Urinary bladder (tissue), 3 donors: ENCODE measurements at regions not wholly inside any gene's neighbourhood (a gene's known extent, or its start where the extent isn't known, plus 50 kb on each side); places are given as distances from the start of the nearest gene placed in this dataset.
"Not testable (repeated sequence)": the region's sequence is repeated elsewhere in the genome, so short reads cannot be mapped to it uniquely, and the experiment has no call there.

Experiments
- DNase-seq: peaks from one replicate; pipeline ENCODE4 v3.0.0-alpha.2; 2015; ENCODE audit errors: extremely low spot score
- H3K27ac ChIP-seq: one replicate; pipeline ENCODE4 v1.5.1; 2013; ENCODE audit warnings: low read depth, mild to moderate bottlenecking, moderate library complexity
- H3K36me3 ChIP-seq: one replicate; pipeline ENCODE4 v1.6.1; 2013; ENCODE audit warnings: mild to moderate bottlenecking, moderate library complexity; ENCODE audit not compliant: insufficient read depth
- H3K4me1 ChIP-seq: one replicate; pipeline ENCODE4 v1.6.1; 2013; ENCODE audit warnings: mild to moderate bottlenecking, moderate library complexity; ENCODE audit not compliant: insufficient read depth
- H3K4me3 ChIP-seq: one replicate; pipeline ENCODE4 v1.5.1; 2013; ENCODE audit warnings: low read depth, low read length
- WGBS: extraction: QIAGEN DNeasy Blood & Tissue Kit; methylation state at CpG from one replicate; pipeline ENCODE4 v1.1.7; 2013; 5-methylcytosine and 5-hydroxymethylcytosine counted together
- donor health status: healthy with polysubstance abuse.
- donor health status: healthy.

DNA sequence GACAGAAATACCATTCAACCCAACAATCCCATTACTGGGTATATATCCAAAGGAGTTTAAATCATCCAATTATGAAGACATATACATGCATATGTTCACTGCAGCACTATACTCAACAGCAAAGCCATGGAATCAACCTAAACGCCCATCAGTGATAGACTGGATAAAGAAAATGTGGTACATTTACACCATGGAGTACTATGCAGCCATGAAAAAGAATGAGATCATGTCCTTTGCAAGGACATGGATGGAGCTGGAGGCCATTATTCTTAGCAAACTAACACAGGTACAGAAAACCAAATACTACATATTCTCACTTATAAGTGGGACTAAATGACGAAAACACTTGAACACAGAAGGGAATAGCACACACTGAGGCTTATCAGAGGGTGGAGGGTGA is 230.6 kb upstream of the ETAA1 start:
- H3K4me1 ChIP-seq, DNase-seq, H3K4me3 ChIP-seq, H3K36me3 ChIP-seq, H3K27ac ChIP-seq: not testable (repeated sequence)
- 90% methylated on average over 2 of the region's 2 CpGs for WGBS

- H3K27ac ChIP-seq: no peak overlapping the region
- no peaks in the 10 kb centered on the region for H3K4me1 ChIP-seq
- H3K4me3 ChIP-seq: no peak overlapping the region
- DNase-seq: no peak
- H3K36me3 ChIP-seq: no peaks in the 10 kb centered on the region
- 93% methylated on average over 6 of the region's 6 CpGs for WGBS
Measured at GRCh38 chr2:67169417-67170140, 227.6 kb upstream of the ETAA1 start.

DNA sequence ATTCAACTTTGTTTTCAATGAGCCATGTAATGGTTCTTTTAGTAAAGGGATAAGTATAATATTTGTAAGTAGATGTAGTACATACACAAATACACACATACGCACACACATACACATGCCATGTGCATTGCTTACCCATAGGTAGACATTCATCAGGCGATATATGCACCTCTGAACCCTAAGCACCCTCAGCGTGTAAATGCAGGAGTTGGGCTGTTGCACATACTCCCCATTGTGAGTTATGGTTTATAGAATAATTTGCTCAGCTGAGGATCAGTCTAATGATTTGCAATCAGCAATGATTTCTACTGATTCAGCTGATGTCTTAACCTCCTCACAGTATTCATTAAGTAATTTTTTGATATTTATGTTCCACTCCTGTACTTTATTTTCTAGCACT is 217.6 kb upstream of the ETAA1 start:
- H3K27ac ChIP-seq: no peak overlapping the region
- no peaks in the 10 kb centered on the region for H3K36me3 ChIP-seq
- 96% methylated on average over 3 of the region's 3 CpGs for WGBS
- no peaks in the 10 kb centered on the region for H3K4me1 ChIP-seq
- no peak overlapping the region for H3K4me3 ChIP-seq
- DNase-seq: no peak

DNA sequence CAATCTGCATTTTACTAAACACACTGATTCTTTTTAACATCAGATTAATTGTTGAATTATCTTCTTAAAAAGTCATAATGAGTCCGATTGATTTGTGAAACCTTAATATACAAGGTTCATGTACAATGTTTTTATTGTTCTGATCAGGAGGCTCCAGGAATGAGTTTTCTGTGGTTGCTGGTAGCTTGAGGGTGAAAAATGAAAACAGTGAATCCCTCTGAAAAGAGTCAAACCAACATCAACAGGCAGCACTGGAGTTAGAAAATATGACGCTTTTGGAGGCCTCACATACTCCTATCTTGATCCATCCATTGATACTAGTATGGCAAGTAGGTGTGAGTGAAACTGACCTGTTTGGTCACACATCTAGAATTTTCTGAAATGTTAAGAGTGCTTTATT is 216.3 kb upstream of the ETAA1 start:
- no peak for DNase-seq
- Histone ChIP-seq H3K27ac (no peak overlapping the region), H3K36me3 (no peaks in the 10 kb centered on the region), H3K4me3 (no peak overlapping the region), H3K4me1 (no peaks in the 10 kb centered on the region)
- 92% methylated on average over 2 of the region's 2 CpGs for WGBS

GRCh38 chr2:67182884-67183283 is 214.2 kb upstream of the ETAA1 start:
- no peaks in the 10 kb centered on the region for H3K4me1 ChIP-seq
- H3K27ac ChIP-seq: no peak overlapping the region
- WGBS: 85% methylated on average over 2 of the region's 2 CpGs
- H3K36me3 ChIP-seq: no peaks in the 10 kb centered on the region
- H3K4me3 ChIP-seq: no peak overlapping the region
- DNase-seq: no peak

- H3K4me3 ChIP-seq: no peak overlapping the region
- 87% methylated on average over 3 of the region's 3 CpGs for WGBS
Measured at GRCh38 chr2:67186326-67186725, 210.8 kb upstream of the ETAA1 start.

DNA sequence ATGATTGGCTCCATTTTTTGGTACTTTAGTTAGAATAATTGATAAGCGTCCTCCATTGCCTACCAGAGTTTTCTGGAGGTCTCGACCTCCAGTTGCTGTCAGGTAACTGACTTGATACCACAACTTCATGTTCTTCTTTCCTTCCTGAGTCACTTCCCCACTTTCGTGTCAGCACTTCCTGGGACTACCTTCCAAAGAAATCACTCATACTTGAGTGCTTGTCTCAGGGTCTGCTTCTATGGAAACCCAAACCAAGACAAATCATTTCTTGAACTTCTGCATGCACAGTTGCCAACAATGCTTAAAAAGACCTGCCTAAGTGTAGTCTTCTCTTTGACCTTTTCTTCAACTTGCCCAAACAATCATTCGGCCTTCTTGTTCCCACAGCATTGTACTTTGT is 210.3 kb upstream of the ETAA1 start:
- no peaks in the 10 kb centered on the region for H3K36me3 ChIP-seq
- 95% methylated on average over 4 of the region's 4 CpGs for WGBS
- no peaks in the 10 kb centered on the region for H3K4me1 ChIP-seq
- DNase-seq: no peak
- no peak overlapping the region for H3K27ac ChIP-seq
- no peak overlapping the region for H3K4me3 ChIP-seq

More at GRCh38 chr2:67186326-67186725, 210.8 kb upstream of the ETAA1 start:
- Histone ChIP-seq H3K36me3 (no peaks in the 10 kb centered on the region), H3K4me1 (no peaks in the 10 kb centered on the region), H3K27ac (no peak overlapping the region)
- DNase-seq: no peak

- not testable (repeated sequence) for DNase-seq, H3K36me3 ChIP-seq, H3K4me3 ChIP-seq, H3K4me1 ChIP-seq, H3K27ac ChIP-seq
- 91% methylated on average over 8 of the region's 8 CpGs for WGBS
Measured at GRCh38 chr2:67195327-67195726, 201.8 kb upstream of the ETAA1 start.

DNA sequence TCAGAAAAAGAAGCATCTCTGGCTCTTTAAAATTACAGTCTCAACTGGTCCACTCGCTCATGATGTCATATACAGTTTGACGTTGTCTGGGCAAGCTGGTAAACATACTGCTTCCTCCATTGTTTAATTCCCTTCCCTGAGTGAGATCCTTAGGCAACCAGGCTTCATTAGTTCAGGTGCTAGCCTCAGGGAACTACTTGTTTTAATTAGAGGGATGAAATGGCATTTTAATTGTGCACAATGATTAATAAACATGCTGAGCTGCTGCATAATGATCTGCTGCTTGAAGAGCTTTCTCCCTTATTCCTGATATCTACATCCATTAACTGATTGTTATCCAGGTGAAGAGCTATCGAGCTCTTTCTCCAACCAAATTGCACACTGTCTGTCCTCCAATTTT is 195.6 kb upstream of the ETAA1 start:
- no peaks in the 10 kb centered on the region for H3K36me3 ChIP-seq
- no peak overlapping the region for H3K4me3 ChIP-seq
- WGBS: 87% methylated on average over 3 of the region's 3 CpGs
- no peaks in the 10 kb centered on the region for H3K4me1 ChIP-seq
- no peak overlapping the region for H3K27ac ChIP-seq
- no peak for DNase-seq

DNA sequence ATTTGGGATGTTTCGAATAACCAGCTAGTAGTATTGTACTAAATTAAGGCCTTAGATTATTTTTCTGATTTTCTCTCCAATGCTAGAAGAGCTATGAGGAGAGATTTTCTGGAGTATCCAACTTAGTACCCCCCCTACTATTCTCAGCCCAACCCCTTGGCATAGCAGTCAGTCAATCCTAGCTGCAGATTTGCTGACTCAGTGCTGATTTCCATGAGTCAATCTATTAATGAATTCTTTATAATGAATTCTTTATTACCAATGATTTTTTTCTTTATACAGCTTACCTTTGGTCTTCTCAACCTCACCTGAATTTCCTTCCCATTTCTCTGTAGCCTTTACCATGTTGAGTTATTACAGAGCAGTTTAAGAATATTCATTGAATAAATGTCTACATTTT is 192.8 kb upstream of the ETAA1 start:
- 99% methylated on average over 1 of the region's 1 CpG for WGBS
- Histone ChIP-seq H3K4me3 (no peak overlapping the region), H3K27ac (no peak overlapping the region), H3K4me1 (no peaks in the 10 kb centered on the region), H3K36me3 (no peaks in the 10 kb centered on the region)
- DNase-seq: no peak

GRCh38 chr2:67208887-67209500 is 188.1 kb upstream of the ETAA1 start:
- no peaks in the 10 kb centered on the region for H3K36me3 ChIP-seq
- 78% methylated on average over 3 of the region's 3 CpGs for WGBS
- no peak for DNase-seq
- no peaks in the 10 kb centered on the region for H3K4me1 ChIP-seq
- no peak overlapping the region for H3K27ac ChIP-seq
- no peak overlapping the region for H3K4me3 ChIP-seq

- no peak overlapping the region for H3K27ac ChIP-seq
- DNase-seq: no peak
- 90% methylated on average over 4 of the region's 4 CpGs for WGBS
Measured at GRCh38 chr2:67210430-67210829, 186.7 kb upstream of the ETAA1 start.

DNA sequence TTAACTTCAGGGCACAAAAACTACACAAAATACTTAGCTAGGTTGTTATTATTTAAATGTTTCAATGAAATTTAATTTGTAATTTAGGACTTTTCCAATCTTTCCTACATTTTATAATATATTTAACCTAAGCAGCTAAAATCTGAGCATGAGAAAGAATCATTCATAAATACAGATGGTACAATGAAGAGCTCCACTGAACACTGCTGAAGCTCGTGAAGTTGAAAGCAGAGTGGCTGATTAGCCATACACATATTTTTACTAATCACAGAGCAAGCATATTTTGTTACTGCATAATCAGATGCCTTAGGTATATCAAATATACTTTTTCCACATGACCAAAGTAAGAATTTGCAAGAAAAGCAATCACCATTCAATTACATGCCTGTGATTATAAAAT is 184.9 kb upstream of the ETAA1 start:
- Histone ChIP-seq H3K4me1 (no peaks in the 10 kb centered on the region), H3K4me3 (no peak overlapping the region), H3K36me3 (no peaks in the 10 kb centered on the region), H3K27ac (no peak overlapping the region)
- WGBS: 96% methylated on average over 1 of the region's 1 CpG
- no peak for DNase-seq

More at GRCh38 chr2:67210430-67210829, 186.7 kb upstream of the ETAA1 start:
- no peaks in the 10 kb centered on the region for H3K36me3 ChIP-seq
- no peaks in the 10 kb centered on the region for H3K4me1 ChIP-seq
- no peak overlapping the region for H3K4me3 ChIP-seq

DNA sequence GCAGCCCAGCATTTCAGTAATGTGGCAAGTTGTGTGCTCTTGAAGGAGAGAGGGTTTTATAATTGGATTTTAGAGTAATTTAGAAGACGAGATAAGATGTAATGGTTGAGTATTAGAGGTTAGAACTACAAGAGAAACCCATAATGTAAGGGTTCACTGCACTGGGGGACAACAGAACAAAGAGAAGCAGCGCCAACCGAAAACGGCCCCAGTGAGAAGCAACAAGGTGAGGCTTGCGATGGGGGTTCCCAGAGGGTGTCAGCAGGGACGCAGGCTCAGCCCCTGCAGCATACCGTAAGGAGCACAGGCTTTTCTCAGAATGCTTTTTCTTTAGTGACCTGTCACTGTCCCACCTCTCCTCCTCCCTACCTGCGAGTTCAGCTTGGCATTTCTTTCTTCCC is 183.9 kb upstream of the ETAA1 start:
- Histone ChIP-seq H3K4me1 (no peaks in the 10 kb centered on the region), H3K36me3 (no peaks in the 10 kb centered on the region), H3K4me3 (no peak overlapping the region), H3K27ac (no peak overlapping the region)
- 89% methylated on average over 8 of the region's 8 CpGs for WGBS
- DNase-seq: no peak
